Skin epidermis (tissue), 12 donors: ENCODE measurements at regions not wholly inside any gene's neighbourhood (a gene's known extent, or its start where the extent isn't known, plus 50 kb on each side); places are given as distances from the start of the nearest gene placed in this dataset.
A peak's percentile ranks its signal among the peaks of the same experiment; 100 is the strongest.

Experiments used
- H3K27ac ChIP-seq, 21 experiments: fragments of 200-600 bp; sonication (generic) in 11 of 21; one replicate each; pipeline ENCODE4 v1.5.0; 2020; ENCODE audit warnings: mild to moderate bottlenecking in 3 of 21, inconsistent platforms in 2 of 21, moderate library complexity in 2 of 21
- H3K4me3 ChIP-seq, 7 experiments: fragments of 200-600 bp; sonication (generic) in 2 of 7; one replicate each; pipeline ENCODE4 v1.5.0; 2020; ENCODE audit warnings: inconsistent platforms in 2 of 7, mild to moderate bottlenecking in 2 of 7, moderate library complexity in 1 of 7

- H3K4me3 ChIP-seq = no peak overlapping the region
- no peak overlapping the region for H3K27ac ChIP-seq
Measured at GRCh38 chr6:168229368-168229752, 90.2 kb downstream of the DACT2 start.

- Histone ChIP-seq H3K4me3 (no peak overlapping the region), H3K27ac (no peak overlapping the region)
Measured at GRCh38 chr6:168228676-168229367, 90.8 kb downstream of the DACT2 start.

GRCh38 chr6:168227840-168228239 is 91.7 kb downstream of the DACT2 start:
- no peak overlapping the region for H3K27ac ChIP-seq
- no peak overlapping the region for H3K4me3 ChIP-seq

GRCh38 chr6:168226902-168227318 is 92.7 kb downstream of the DACT2 start:
- no peak overlapping the region for H3K4me3 ChIP-seq
- peak overlapping the region in 8 of 21 experiments; percentile 5 to 76 (median 56) for H3K27ac ChIP-seq

- peak overlapping the region in 11 of 21 experiments; percentile 5 to 76 (median 55) for H3K27ac ChIP-seq
Measured at GRCh38 chr6:168226061-168226752, 93.4 kb downstream of the DACT2 start.

GRCh38 chr6:168225471-168225911 is 94.1 kb downstream of the DACT2 start:
- Histone ChIP-seq H3K27ac (peak overlapping the region in 1 of 21 experiments; percentile 76), H3K4me3 (no peak overlapping the region)

More at GRCh38 chr6:168226061-168226752, 93.4 kb downstream of the DACT2 start:
- no peak overlapping the region for H3K4me3 ChIP-seq

- Histone ChIP-seq H3K27ac (peak overlapping the region in 1 of 21 experiments; percentile 6), H3K4me3 (no peak overlapping the region)
Measured at GRCh38 chr6:168223755-168224154, 95.8 kb downstream of the DACT2 start.

- H3K27ac ChIP-seq = no peak overlapping the region
- no peak overlapping the region for H3K4me3 ChIP-seq
Measured at GRCh38 chr6:168223150-168223549, 96.4 kb downstream of the DACT2 start.

GRCh38 chr6:168222115-168223043 is 97.2 kb downstream of the DACT2 start:
- peak overlapping the region in 1 of 21 experiments; percentile 5 for H3K27ac ChIP-seq
- no peak overlapping the region for H3K4me3 ChIP-seq

GRCh38 chr6:168221497-168222079 is 98.0 kb downstream of the DACT2 start:
- H3K27ac ChIP-seq = no peak overlapping the region
- H3K4me3 ChIP-seq = no peak overlapping the region

- Histone ChIP-seq H3K4me3 (no peak overlapping the region), H3K27ac (no peak overlapping the region)
Measured at GRCh38 chr6:168221000-168221399, 98.6 kb downstream of the DACT2 start.

- H3K4me3 ChIP-seq = no peak overlapping the region
- H3K27ac ChIP-seq = peak overlapping the region in 2 of 21 experiments; percentile 27 to 73
Measured at GRCh38 chr6:168219804-168220203, 99.8 kb downstream of the DACT2 start.

GRCh38 chr6:168218785-168219566 is 100.6 kb downstream of the DACT2 start:
- Histone ChIP-seq H3K27ac (peak overlapping the region in 3 of 21 experiments; percentile 27 to 73 (median 33)), H3K4me3 (no peak overlapping the region)

GRCh38 chr6:168217880-168218537 is 101.6 kb downstream of the DACT2 start:
- H3K27ac ChIP-seq = peak overlapping the region in 1 of 21 experiments; percentile 36
- H3K4me3 ChIP-seq = no peak overlapping the region

GRCh38 chr6:168217216-168217879 is 102.2 kb downstream of the DACT2 start:
- Histone ChIP-seq H3K4me3 (no peak overlapping the region), H3K27ac (peak overlapping the region in 1 of 21 experiments; percentile 9)

- no peak overlapping the region for H3K4me3 ChIP-seq
- H3K27ac ChIP-seq = no peak overlapping the region
Measured at GRCh38 chr6:168216751-168217191, 102.8 kb downstream of the DACT2 start.

- Histone ChIP-seq H3K27ac (no peak overlapping the region), H3K4me3 (no peak overlapping the region)
Measured at GRCh38 chr6:168216117-168216516, 103.5 kb downstream of the DACT2 start.
